ENCODE measurements at regions not wholly inside any gene's neighbourhood (a gene's known extent, or its start where the extent isn't known, plus 50 kb on each side); places are given as distances from the start of the nearest gene placed in this dataset.

DNA sequence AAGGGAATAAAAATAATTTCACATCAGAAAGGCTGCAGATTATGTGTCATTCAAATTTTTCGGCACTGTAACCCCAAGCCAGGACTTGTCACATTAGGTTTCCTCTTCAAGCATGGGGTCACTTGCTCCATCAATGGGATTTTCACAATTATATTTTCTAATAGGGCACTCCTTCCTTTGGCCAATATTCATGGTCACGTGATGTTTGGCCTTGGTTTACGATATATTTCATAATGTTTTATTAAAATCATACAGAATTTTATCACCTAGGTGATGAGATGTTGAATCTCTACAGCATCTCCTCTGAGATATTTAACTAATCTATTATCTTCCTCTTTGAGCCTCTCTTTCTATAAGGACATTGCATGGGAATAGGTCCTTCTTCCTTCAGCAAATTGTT is 523.5 kb upstream of the SEMA6A start:
- no peak for TF ChIP-seq POLR2A (IDR thresholded peaks at IDR 0.05; ENCODE audit: low read depth, low read length)
- no peak for TF ChIP-seq POLR2AphosphoS5 (IDR thresholded peaks at IDR 0.05; ENCODE audit: low read depth, low read length)
- TF ChIP-seq TAF1 (IDR thresholded peaks at IDR 0.05; ENCODE audit: low read depth, low read length) = no peak
- TF ChIP-seq SPI1 (IDR thresholded peaks at IDR 0.05; ENCODE audit: low read depth, low read length) = no peak
- TF ChIP-seq POU2F2 (IDR thresholded peaks at IDR 0.05; ENCODE audit: low read depth, low read length) = no peak
